ENCODE measurements at regions not wholly inside any gene's neighbourhood (a gene's known extent, or its start where the extent isn't known, plus 50 kb on each side); places are given as distances from the start of the nearest gene placed in this dataset.
"Not testable (repeated sequence)": the region's sequence is repeated elsewhere in the genome, so short reads cannot be mapped to it uniquely, and the experiment has no call there.

DNA sequence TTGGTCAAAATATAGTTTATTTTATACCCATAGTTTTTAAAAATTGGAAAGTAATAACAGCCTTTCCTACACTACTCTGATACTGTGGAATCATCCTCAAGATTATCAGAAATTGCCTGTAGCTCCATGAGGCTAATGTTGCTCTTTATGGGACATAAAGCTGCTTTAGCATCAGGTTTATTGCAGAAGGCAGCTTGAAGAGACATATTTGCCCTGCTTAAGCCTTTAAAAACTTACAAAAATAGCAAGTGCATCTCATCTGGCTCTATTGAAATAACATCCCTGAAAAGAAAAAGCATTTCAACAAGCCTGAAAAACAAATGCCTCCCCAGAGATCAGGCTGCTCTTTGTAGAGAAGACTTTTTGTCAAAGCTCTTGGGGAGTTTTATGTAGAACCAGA is 142.9 kb upstream of the MON1B start:
- no peaks in the 10 kb centered on the region for H3F3A ChIP-seq (ENCODE audit: insufficient read depth)
- no peak overlapping the region for H3K4me2 ChIP-seq (ENCODE audit: low read depth, low read length, poor library complexity, severe bottlenecking)
- no peak for TF ChIP-seq EZH2phosphoT487 (conservative IDR thresholded peaks at IDR 0.05; ENCODE audit: low read length)
- TF ChIP-seq, protein P1, sequence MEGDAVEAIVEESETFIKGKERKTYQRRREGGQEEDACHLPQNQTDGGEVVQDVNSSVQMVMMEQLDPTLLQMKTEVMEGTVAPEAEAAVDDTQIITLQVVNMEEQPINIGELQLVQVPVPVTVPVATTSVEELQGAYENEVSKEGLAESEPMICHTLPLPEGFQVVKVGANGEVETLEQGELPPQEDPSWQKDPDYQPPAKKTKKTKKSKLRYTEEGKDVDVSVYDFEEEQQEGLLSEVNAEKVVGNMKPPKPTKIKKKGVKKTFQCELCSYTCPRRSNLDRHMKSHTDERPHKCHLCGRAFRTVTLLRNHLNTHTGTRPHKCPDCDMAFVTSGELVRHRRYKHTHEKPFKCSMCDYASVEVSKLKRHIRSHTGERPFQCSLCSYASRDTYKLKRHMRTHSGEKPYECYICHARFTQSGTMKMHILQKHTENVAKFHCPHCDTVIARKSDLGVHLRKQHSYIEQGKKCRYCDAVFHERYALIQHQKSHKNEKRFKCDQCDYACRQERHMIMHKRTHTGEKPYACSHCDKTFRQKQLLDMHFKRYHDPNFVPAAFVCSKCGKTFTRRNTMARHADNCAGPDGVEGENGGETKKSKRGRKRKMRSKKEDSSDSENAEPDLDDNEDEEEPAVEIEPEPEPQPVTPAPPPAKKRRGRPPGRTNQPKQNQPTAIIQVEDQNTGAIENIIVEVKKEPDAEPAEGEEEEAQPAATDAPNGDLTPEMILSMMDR (IDR thresholded peaks at IDR 0.05; ENCODE audit: insufficient read depth, low read length, poor library complexity, severe bottlenecking), result no peak

DNA sequence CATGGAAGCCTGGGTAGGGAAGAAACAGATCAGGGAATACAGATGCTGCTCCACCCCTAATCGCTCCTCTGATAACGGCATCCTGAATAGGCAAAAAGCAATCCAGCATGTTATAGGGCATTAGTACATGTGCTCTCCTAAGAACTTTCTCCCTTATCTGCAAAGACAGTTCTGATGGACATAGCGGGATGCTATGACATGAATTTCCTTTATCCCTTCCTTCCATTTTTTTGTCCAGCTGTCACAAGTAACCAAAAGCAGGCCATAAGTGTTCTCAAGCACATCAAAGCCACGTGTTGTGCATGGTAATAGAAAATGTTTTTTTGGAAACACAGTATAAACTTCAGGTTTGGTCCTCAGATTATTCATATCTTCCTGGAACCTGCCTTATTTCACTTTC is 141.4 kb upstream of the MON1B start:
- Histone ChIP-seq H3K9me3 (ENCODE audit: insufficient read depth, low read length) (no peaks in the 10 kb centered on the region), H4K20me1 (ENCODE audit: low read depth, low read length) (no peaks in the 10 kb centered on the region), H2AFZ (ENCODE audit: low read depth, low read length, severe bottlenecking) (no peak overlapping the region), H3K9me2 (replicated peaks; ENCODE audit: insufficient read depth, low read length) (no peaks in the 10 kb centered on the region), H3K9ac (ENCODE audit: low read length) (no peak overlapping the region), H3K27ac (ENCODE audit: low read depth, low read length) (no peak overlapping the region), H3F3A (ENCODE audit: insufficient read depth) (no peaks in the 10 kb centered on the region), H3K4me3 (ENCODE audit: insufficient read depth, low read length, poor library complexity, severe bottlenecking) (no peak overlapping the region), H3K27me3 (ENCODE audit: low read length) (no peaks in the 10 kb centered on the region), H3K4me2 (ENCODE audit: low read depth, low read length, poor library complexity, severe bottlenecking) (no peak overlapping the region), H3K36me3 (ENCODE audit: low read length) (no peaks in the 10 kb centered on the region), H3K79me2 (ENCODE audit: insufficient read depth, low read length) (no peaks in the 10 kb centered on the region)
- TF ChIP-seq, protein P1 (IDR thresholded peaks at IDR 0.05; ENCODE audit: insufficient read depth, low read length, poor library complexity, severe bottlenecking), result no peak
- no peak for TF ChIP-seq EZH2phosphoT487 (conservative IDR thresholded peaks at IDR 0.05; ENCODE audit: low read length)

More for the DNA sequence above, 142.9 kb upstream of the MON1B start:
- Histone ChIP-seq H3K27me3 (ENCODE audit: low read length) (no peaks in the 10 kb centered on the region), H4K20me1 (ENCODE audit: low read depth, low read length) (no peaks in the 10 kb centered on the region), H3K9me3 (ENCODE audit: insufficient read depth, low read length) (no peaks in the 10 kb centered on the region), H3K79me2 (ENCODE audit: insufficient read depth, low read length) (no peaks in the 10 kb centered on the region), H3K4me3 (ENCODE audit: insufficient read depth, low read length, poor library complexity, severe bottlenecking) (no peak overlapping the region), H3K36me3 (ENCODE audit: low read length) (no peaks in the 10 kb centered on the region), H3K9ac (ENCODE audit: low read length) (no peak overlapping the region), H2AFZ (ENCODE audit: low read depth, low read length, severe bottlenecking) (no peak overlapping the region), H3K9me2 (replicated peaks; ENCODE audit: insufficient read depth, low read length) (no peaks in the 10 kb centered on the region), H3K27ac (ENCODE audit: low read depth, low read length) (no peak overlapping the region)

DNA sequence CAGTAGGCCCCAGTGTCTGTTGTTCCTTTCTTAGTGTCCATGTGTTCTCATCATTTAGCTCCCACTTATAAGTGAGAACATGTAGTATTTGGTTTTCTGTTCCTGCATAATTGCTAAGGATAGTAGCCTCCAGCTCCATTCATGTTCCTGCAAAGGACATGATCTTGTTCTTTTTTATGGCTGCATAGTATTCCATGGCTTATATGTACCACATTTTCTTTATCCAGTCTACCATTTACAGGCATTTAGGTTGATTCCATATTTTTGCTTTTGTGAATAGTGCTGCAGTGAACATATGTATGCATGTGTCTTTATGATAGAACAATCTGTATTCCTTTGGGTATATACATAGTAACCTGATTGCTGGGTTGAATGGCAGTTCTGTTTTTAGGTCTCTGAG is 134.4 kb upstream of the MON1B start:
- not testable (repeated sequence) for H3K79me2 ChIP-seq (ENCODE audit: insufficient read depth, low read length); H3K4me2 ChIP-seq (ENCODE audit: low read depth, low read length, poor library complexity, severe bottlenecking); H3K4me3 ChIP-seq (ENCODE audit: insufficient read depth, low read length, poor library complexity, severe bottlenecking)

DNA sequence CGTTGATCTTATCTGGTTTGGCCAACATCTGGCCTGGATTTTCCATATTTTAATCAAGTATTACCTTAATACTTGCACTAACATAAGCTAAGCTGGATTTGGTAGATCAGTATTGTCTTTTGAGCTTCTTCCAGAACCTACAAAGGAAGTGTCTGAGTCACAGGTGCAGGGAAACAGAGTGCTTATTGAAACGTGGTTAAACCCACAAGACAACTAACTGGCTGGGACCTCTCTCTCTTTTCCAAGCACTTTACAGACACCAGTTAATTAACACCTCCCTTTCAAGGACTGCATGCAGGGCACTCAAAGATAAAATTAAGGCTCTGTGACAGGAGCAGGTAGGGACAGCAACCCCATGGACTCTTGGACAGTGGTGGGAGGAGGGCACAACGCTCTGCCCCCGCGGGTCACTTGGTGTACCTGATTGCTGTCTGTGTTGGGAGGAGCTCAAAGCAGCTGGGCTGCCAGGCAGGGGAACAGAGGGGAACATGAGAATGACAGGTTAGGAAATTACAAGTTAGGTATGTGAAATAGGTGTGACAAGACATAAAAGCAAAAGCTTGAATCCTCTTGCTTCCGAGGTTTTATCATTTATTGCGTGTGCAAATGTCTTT is 133.7 kb upstream of the MON1B start:
- Histone ChIP-seq H4K20me1 (ENCODE audit: low read depth, low read length) (no peaks in the 10 kb centered on the region; the same call in 1 of the 2 replicates), H3K27me3 (ENCODE audit: low read length) (no peaks in the 10 kb centered on the region), H2AFZ (ENCODE audit: low read depth, low read length, severe bottlenecking) (no peak overlapping the region), H3K36me3 (ENCODE audit: low read length) (no peaks in the 10 kb centered on the region), H3K9ac (ENCODE audit: low read length) (no peak overlapping the region), H3F3A (ENCODE audit: insufficient read depth) (no peaks in the 10 kb centered on the region), H3K4me3 (ENCODE audit: insufficient read depth, low read length, poor library complexity, severe bottlenecking) (no peak overlapping the region), H3K27ac (ENCODE audit: low read depth, low read length) (no peak overlapping the region), H3K4me2 (ENCODE audit: low read depth, low read length, poor library complexity, severe bottlenecking) (no peak overlapping the region), H3K79me2 (ENCODE audit: insufficient read depth, low read length) (no peaks in the 10 kb centered on the region), H3K9me2 (replicated peaks; ENCODE audit: insufficient read depth, low read length) (no peaks in the 10 kb centered on the region), H3K9me3 (ENCODE audit: insufficient read depth, low read length) (no peaks in the 10 kb centered on the region)
- no peak for TF ChIP-seq EZH2phosphoT487 (conservative IDR thresholded peaks at IDR 0.05; ENCODE audit: low read length)
- TF ChIP-seq, protein P1 (IDR thresholded peaks at IDR 0.05; ENCODE audit: insufficient read depth, low read length, poor library complexity, severe bottlenecking), result no peak

More for the DNA sequence above, 134.4 kb upstream of the MON1B start:
- not testable (repeated sequence) for H3K9me2 ChIP-seq (replicated peaks; ENCODE audit: insufficient read depth, low read length); H4K20me1 ChIP-seq (ENCODE audit: low read depth, low read length); H3K9ac ChIP-seq (ENCODE audit: low read length); H3F3A ChIP-seq (ENCODE audit: insufficient read depth); H2AFZ ChIP-seq (ENCODE audit: low read depth, low read length, severe bottlenecking); H3K27me3 ChIP-seq (ENCODE audit: low read length); H3K36me3 ChIP-seq (ENCODE audit: low read length); H3K27ac ChIP-seq (ENCODE audit: low read depth, low read length); H3K9me3 ChIP-seq (ENCODE audit: insufficient read depth, low read length)

All from SU-DHL-6 (cell line).